ENCODE measurements at regions not wholly inside any gene's neighbourhood (a gene's known extent, or its start where the extent isn't known, plus 50 kb on each side); places are given as distances from the start of the nearest gene placed in this dataset.
"Not testable (repeated sequence)": the region's sequence is repeated elsewhere in the genome, so short reads cannot be mapped to it uniquely, and the experiment has no call there.

GRCh38 chr3:22704166-22704565, 499.0 kb upstream of the UBE2E2 start:
- Histone ChIP-seq H3K79me2 (ENCODE audit: insufficient read depth, low read length) (no peaks in the 10 kb centered on the region), H3K4me3 (ENCODE audit: insufficient read depth, low read length) (no peak overlapping the region), H2AFZ (ENCODE audit: low read length) (no peak overlapping the region), H3K9me3 (ENCODE audit: low read depth, low read length) (no peaks in the 10 kb centered on the region), H3K27ac (ENCODE audit: low read depth, low read length) (no peak overlapping the region), H3K4me2 (ENCODE audit: insufficient read depth, low read length) (no peak overlapping the region), H4K20me1 (ENCODE audit: insufficient read depth, low read length) (no peaks in the 10 kb centered on the region), H3K36me3 (ENCODE audit: insufficient read depth, low read length) (no peaks in the 10 kb centered on the region), H3K4me1 (ENCODE audit: insufficient read depth, low read length) (no peaks in the 10 kb centered on the region), H3K27me3 (ENCODE audit: insufficient read depth, low read length) (no peaks in the 10 kb centered on the region)
- no peak for DNase-seq (ENCODE audit: insufficient read length, low spot score, missing footprints)
- TF ChIP-seq, protein P1, sequence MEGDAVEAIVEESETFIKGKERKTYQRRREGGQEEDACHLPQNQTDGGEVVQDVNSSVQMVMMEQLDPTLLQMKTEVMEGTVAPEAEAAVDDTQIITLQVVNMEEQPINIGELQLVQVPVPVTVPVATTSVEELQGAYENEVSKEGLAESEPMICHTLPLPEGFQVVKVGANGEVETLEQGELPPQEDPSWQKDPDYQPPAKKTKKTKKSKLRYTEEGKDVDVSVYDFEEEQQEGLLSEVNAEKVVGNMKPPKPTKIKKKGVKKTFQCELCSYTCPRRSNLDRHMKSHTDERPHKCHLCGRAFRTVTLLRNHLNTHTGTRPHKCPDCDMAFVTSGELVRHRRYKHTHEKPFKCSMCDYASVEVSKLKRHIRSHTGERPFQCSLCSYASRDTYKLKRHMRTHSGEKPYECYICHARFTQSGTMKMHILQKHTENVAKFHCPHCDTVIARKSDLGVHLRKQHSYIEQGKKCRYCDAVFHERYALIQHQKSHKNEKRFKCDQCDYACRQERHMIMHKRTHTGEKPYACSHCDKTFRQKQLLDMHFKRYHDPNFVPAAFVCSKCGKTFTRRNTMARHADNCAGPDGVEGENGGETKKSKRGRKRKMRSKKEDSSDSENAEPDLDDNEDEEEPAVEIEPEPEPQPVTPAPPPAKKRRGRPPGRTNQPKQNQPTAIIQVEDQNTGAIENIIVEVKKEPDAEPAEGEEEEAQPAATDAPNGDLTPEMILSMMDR (IDR thresholded peaks at IDR 0.05; ENCODE audit: extremely low read depth, low read depth, low read length): no peak

- no peaks in the 10 kb centered on the region for H3K36me3 ChIP-seq (ENCODE audit: insufficient read depth, low read length)
- H3K4me1 ChIP-seq (ENCODE audit: insufficient read depth, low read length): no peaks in the 10 kb centered on the region
- no peaks in the 10 kb centered on the region for H3K9me3 ChIP-seq (ENCODE audit: low read depth, low read length)
- no peaks in the 10 kb centered on the region for H3K27me3 ChIP-seq (ENCODE audit: insufficient read depth, low read length)
- no peak for DNase-seq (ENCODE audit: insufficient read length, low spot score, missing footprints)
- TF ChIP-seq, protein P1 (IDR thresholded peaks at IDR 0.05; ENCODE audit: extremely low read depth, low read depth, low read length): no peak
- no peak overlapping the region for H3K4me2 ChIP-seq (ENCODE audit: insufficient read depth, low read length)
- H3K4me3 ChIP-seq (ENCODE audit: insufficient read depth, low read length): no peak overlapping the region
- no peaks in the 10 kb centered on the region for H4K20me1 ChIP-seq (ENCODE audit: insufficient read depth, low read length)
- H2AFZ ChIP-seq (ENCODE audit: low read length): no peak overlapping the region
- H3K79me2 ChIP-seq (ENCODE audit: insufficient read depth, low read length): no peaks in the 10 kb centered on the region
- no peak overlapping the region for H3K27ac ChIP-seq (ENCODE audit: low read depth, low read length)
Measured at GRCh38 chr3:22704571-22705354, 498.4 kb upstream of the UBE2E2 start.

DNA sequence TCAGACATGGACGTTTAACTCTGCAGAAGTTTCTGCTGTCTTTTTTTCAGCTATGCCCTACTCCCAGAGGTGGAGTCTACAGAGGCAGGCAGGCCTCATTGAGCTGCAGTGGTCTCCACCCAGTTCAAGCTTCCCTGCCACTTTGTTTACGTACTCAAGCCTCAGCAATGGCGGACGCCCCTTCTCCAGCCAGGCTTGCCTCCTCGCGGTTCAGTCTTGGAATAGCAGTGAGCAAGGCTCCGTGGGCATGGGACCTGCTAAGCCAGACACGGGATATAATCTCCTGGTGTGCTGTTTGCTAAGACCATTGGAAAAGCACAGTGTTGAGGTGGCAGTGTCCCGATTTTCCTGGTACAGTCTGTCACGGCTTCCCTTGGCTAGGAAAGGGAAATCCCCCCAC, 496.2 kb upstream of the UBE2E2 start:
- H3K27me3 ChIP-seq (ENCODE audit: insufficient read depth, low read length); H3K4me2 ChIP-seq (ENCODE audit: insufficient read depth, low read length); H3K27ac ChIP-seq (ENCODE audit: low read depth, low read length); H2AFZ ChIP-seq (ENCODE audit: low read length); H3K79me2 ChIP-seq (ENCODE audit: insufficient read depth, low read length); H4K20me1 ChIP-seq (ENCODE audit: insufficient read depth, low read length); H3K9me3 ChIP-seq (ENCODE audit: low read depth, low read length); H3K4me3 ChIP-seq (ENCODE audit: insufficient read depth, low read length); H3K4me1 ChIP-seq (ENCODE audit: insufficient read depth, low read length); H3K36me3 ChIP-seq (ENCODE audit: insufficient read depth, low read length); DNase-seq (ENCODE audit: insufficient read length, low spot score, missing footprints): not testable (repeated sequence)

- no peaks in the 10 kb centered on the region for H3K9me3 ChIP-seq (ENCODE audit: low read depth, low read length)
- H3K27me3 ChIP-seq (ENCODE audit: insufficient read depth, low read length): no peaks in the 10 kb centered on the region
- no peaks in the 10 kb centered on the region for H3K36me3 ChIP-seq (ENCODE audit: insufficient read depth, low read length)
- no peaks in the 10 kb centered on the region for H3K4me1 ChIP-seq (ENCODE audit: insufficient read depth, low read length)
- H3K79me2 ChIP-seq (ENCODE audit: insufficient read depth, low read length): no peaks in the 10 kb centered on the region
- no peak overlapping the region for H3K4me2 ChIP-seq (ENCODE audit: insufficient read depth, low read length)
- H2AFZ ChIP-seq (ENCODE audit: low read length): no peak overlapping the region
- DNase-seq (ENCODE audit: insufficient read length, low spot score, missing footprints): no peak
- H3K4me3 ChIP-seq (ENCODE audit: insufficient read depth, low read length): no peak overlapping the region
- TF ChIP-seq, protein P1 (IDR thresholded peaks at IDR 0.05; ENCODE audit: extremely low read depth, low read depth, low read length): no peak
- H4K20me1 ChIP-seq (ENCODE audit: insufficient read depth, low read length): no peaks in the 10 kb centered on the region
- H3K27ac ChIP-seq (ENCODE audit: low read depth, low read length): no peak overlapping the region
Measured at GRCh38 chr3:22713936-22714335, 489.2 kb upstream of the UBE2E2 start.
